ELF-1 (cell line): ENCODE measurements at regions not wholly inside any gene's neighbourhood (a gene's known extent, or its start where the extent isn't known, plus 50 kb on each side); places are given as distances from the start of the nearest gene placed in this dataset.
"Not testable (repeated sequence)": the region's sequence is repeated elsewhere in the genome, so short reads cannot be mapped to it uniquely, and the experiment has no call there.

Source experiments
- DNase-seq: peaks from one replicate; pipeline ENCODE4 v3.0.0-alpha.2; 2016; ENCODE audit warnings: low read depth, low spot score

- peak; percentile 32 for DNase-seq
Observed at GRCh38 chr2:193025556-193025955, 830.8 kb upstream of the TMEFF2 start.

GRCh38 chr2:193024791-193025190 is 830.1 kb upstream of the TMEFF2 start:
- DNase-seq, result no peak

- DNase-seq, result no peak
Observed at GRCh38 chr2:193011870-193012269, 817.1 kb upstream of the TMEFF2 start.

- DNase-seq, result no peak
Observed at GRCh38 chr2:192993059-192993458, 798.3 kb upstream of the TMEFF2 start.

- DNase-seq, result no peak
Observed at GRCh38 chr2:192983173-192983572, 788.4 kb upstream of the TMEFF2 start.

- no peak for DNase-seq
Observed at GRCh38 chr2:192978395-192978794, 783.7 kb upstream of the TMEFF2 start.

- DNase-seq, result no peak
Observed at GRCh38 chr2:192971981-192972380, 777.2 kb upstream of the TMEFF2 start.

GRCh38 chr2:192969055-192969454 is 774.3 kb upstream of the TMEFF2 start:
- no peak for DNase-seq

- no peak for DNase-seq
Observed at GRCh38 chr2:192960945-192961344, 766.2 kb upstream of the TMEFF2 start.

GRCh38 chr2:192958615-192959014 is 763.9 kb upstream of the TMEFF2 start:
- not testable (repeated sequence) for DNase-seq

- DNase-seq, result no peak
Observed at GRCh38 chr2:192957425-192957824, 762.7 kb upstream of the TMEFF2 start.

- no peak for DNase-seq
Observed at GRCh38 chr2:192953116-192953515, 758.4 kb upstream of the TMEFF2 start.

- no peak for DNase-seq
Observed at GRCh38 chr2:192952245-192952644, 757.5 kb upstream of the TMEFF2 start.

GRCh38 chr2:192948316-192948715 is 753.6 kb upstream of the TMEFF2 start:
- DNase-seq, result no peak

- no peak for DNase-seq
Observed at GRCh38 chr2:192947352-192947751, 752.6 kb upstream of the TMEFF2 start.

- no peak for DNase-seq
Observed at GRCh38 chr2:192940767-192941166, 746.0 kb upstream of the TMEFF2 start.

- DNase-seq, result no peak
Observed at GRCh38 chr2:192932376-192932775, 737.6 kb upstream of the TMEFF2 start.

GRCh38 chr2:192921631-192922030 is 726.9 kb upstream of the TMEFF2 start:
- DNase-seq, result not testable (repeated sequence)

- no peak for DNase-seq
Observed at GRCh38 chr2:192901446-192901845, 706.7 kb upstream of the TMEFF2 start.

- peak; percentile 12 for DNase-seq
Observed at GRCh38 chr2:192899466-192899865, 704.7 kb upstream of the TMEFF2 start.

GRCh38 chr2:192893976-192894375 is 699.2 kb upstream of the TMEFF2 start:
- DNase-seq, result not testable (repeated sequence)

GRCh38 chr2:192888109-192888508 is 693.4 kb upstream of the TMEFF2 start:
- DNase-seq, result no peak

GRCh38 chr2:192887337-192887736 is 692.6 kb upstream of the TMEFF2 start:
- DNase-seq, result no peak

GRCh38 chr2:192886636-192887035 is 691.9 kb upstream of the TMEFF2 start:
- DNase-seq, result no peak
